ENCODE measurements at regions not wholly inside any gene's neighbourhood (a gene's known extent, or its start where the extent isn't known, plus 50 kb on each side); places are given as distances from the start of the nearest gene placed in this dataset.

GRCh38 chr6:14887181-14887580 lies 358.7 kb upstream of the JARID2 start:
- TF ChIP-seq HINFP (CRISPR knock-in tag; IDR thresholded peaks at IDR 0.05; ENCODE audit: low read depth) (no peak), HNRNPK (IDR thresholded peaks at IDR 0.05; ENCODE audit: low read depth, low read length, poor library complexity, severe bottlenecking) (no peak), ZBTB46 (CRISPR knock-in tag; IDR thresholded peaks at IDR 0.05; ENCODE audit: borderline replicate concordance) (no peak), ZNF343 (CRISPR knock-in tag; IDR thresholded peaks at IDR 0.05) (no peak), PHF21A (CRISPR knock-in tag; IDR thresholded peaks at IDR 0.05) (no peak)

Measured in HepG2 (cell line).